Right forelimb (tissue), 1 donor: ENCODE measurements at regions not wholly inside any gene's neighbourhood (a gene's known extent, or its start where the extent isn't known, plus 50 kb on each side); places are given as distances from the start of the nearest gene placed in this dataset.
"Not testable (repeated sequence)": the region's sequence is repeated elsewhere in the genome, so short reads cannot be mapped to it uniquely, and the experiment has no call there.

Experiments used
- DNase-seq: peaks from one replicate; pipeline ENCODE4 v3.0.0-alpha.2; 2018

GRCh38 chr20:52098186-52098585, 93.4 kb downstream of the ZFP64 start:
- DNase-seq = no peak

GRCh38 chr20:52096117-52096516, 95.5 kb downstream of the ZFP64 start:
- DNase-seq = no peak

GRCh38 chr20:52094693-52095092, 96.9 kb downstream of the ZFP64 start:
- no peak for DNase-seq

GRCh38 chr20:52093575-52093974, 98.0 kb downstream of the ZFP64 start:
- no peak for DNase-seq

- DNase-seq = no peak
Observed at GRCh38 chr20:52090035-52090434, 101.5 kb downstream of the ZFP64 start.

GRCh38 chr20:52087471-52087870, 104.1 kb downstream of the ZFP64 start:
- DNase-seq = no peak

GRCh38 chr20:52086878-52087277, 104.7 kb downstream of the ZFP64 start:
- no peak for DNase-seq

- DNase-seq = no peak
Observed at GRCh38 chr20:52084727-52085126, 106.9 kb downstream of the ZFP64 start.

GRCh38 chr20:52083627-52084232, 107.8 kb downstream of the ZFP64 start:
- peak; percentile 77 for DNase-seq

- DNase-seq = no peak
Observed at GRCh38 chr20:52082612-52083011, 109.0 kb downstream of the ZFP64 start.

- DNase-seq = no peak
Observed at GRCh38 chr20:52081791-52082190, 109.8 kb downstream of the ZFP64 start.

GRCh38 chr20:52081066-52081465, 110.5 kb downstream of the ZFP64 start:
- DNase-seq = no peak

GRCh38 chr20:52078289-52078688, 113.3 kb downstream of the ZFP64 start:
- DNase-seq = no peak

GRCh38 chr20:52076164-52076563, 115.4 kb downstream of the ZFP64 start:
- no peak for DNase-seq

GRCh38 chr20:52075400-52075799, 116.2 kb downstream of the ZFP64 start:
- no peak for DNase-seq

GRCh38 chr20:52071136-52071535, 120.4 kb downstream of the ZFP64 start:
- DNase-seq = no peak

GRCh38 chr20:52064931-52065330, 126.6 kb downstream of the ZFP64 start:
- no peak for DNase-seq

GRCh38 chr20:52062452-52063209, 128.9 kb downstream of the ZFP64 start:
- DNase-seq = no peak

GRCh38 chr20:52060794-52061714, 130.5 kb downstream of the ZFP64 start:
- DNase-seq = no peak

- DNase-seq = not testable (repeated sequence)
Observed at GRCh38 chr20:52057133-52057532, 134.4 kb downstream of the ZFP64 start.

- DNase-seq = no peak
Observed at GRCh38 chr20:52056203-52057062, 135.1 kb downstream of the ZFP64 start.

GRCh38 chr20:52054123-52054522, 137.5 kb downstream of the ZFP64 start:
- no peak for DNase-seq
